Brain microvascular endothelial cell (primary cell): ENCODE measurements at regions not wholly inside any gene's neighbourhood (a gene's known extent, or its start where the extent isn't known, plus 50 kb on each side); places are given as distances from the start of the nearest gene placed in this dataset.

Experiments
- DNase-seq: peaks from one replicate; pipeline ENCODE4 v3.0.0-alpha.2; 2020
- H3K27ac ChIP-seq: fragments of 250-450 bp; sonication (Bioruptor Pico); 2 replicates; pipeline ENCODE4 v1.5.1; 2020; ENCODE audit warnings: mild to moderate bottlenecking, moderate library complexity
- H3K27me3 ChIP-seq: fragments of 250-450 bp; sonication (Bioruptor Pico); replicated peaks from 2 replicates; pipeline ENCODE4 v1.5.1; 2020; ENCODE audit warnings: mild to moderate bottlenecking
- H3K36me3 ChIP-seq: fragments of 250-450 bp; sonication (Bioruptor Pico); replicated peaks from 2 replicates; pipeline ENCODE4 v1.5.1; 2020; ENCODE audit warnings: mild to moderate bottlenecking
- H3K4me3 ChIP-seq: 2 replicates; pipeline ENCODE4 v1.5.1; 2011; ENCODE audit warnings: low read depth, mild to moderate bottlenecking, control low read depth, low read length, moderate library complexity
- in situ Hi-C: cut with HindIII; loops from 2 replicates; pipeline ENCODE4 v1.10.0; 2017; ENCODE audit warnings: low sequenced_read_pairs, low pct_ligation_motif_present
- TF ChIP-seq, protein P1 (sequence below): IDR thresholded peaks from 2 replicates; pipeline ENCODE4 v1.5.1; 2011; ENCODE audit warnings: low read depth, mild to moderate bottlenecking, moderate library complexity, low read length, control low read depth, inconsistent platforms; ENCODE audit errors: missing control alignments

DNA sequence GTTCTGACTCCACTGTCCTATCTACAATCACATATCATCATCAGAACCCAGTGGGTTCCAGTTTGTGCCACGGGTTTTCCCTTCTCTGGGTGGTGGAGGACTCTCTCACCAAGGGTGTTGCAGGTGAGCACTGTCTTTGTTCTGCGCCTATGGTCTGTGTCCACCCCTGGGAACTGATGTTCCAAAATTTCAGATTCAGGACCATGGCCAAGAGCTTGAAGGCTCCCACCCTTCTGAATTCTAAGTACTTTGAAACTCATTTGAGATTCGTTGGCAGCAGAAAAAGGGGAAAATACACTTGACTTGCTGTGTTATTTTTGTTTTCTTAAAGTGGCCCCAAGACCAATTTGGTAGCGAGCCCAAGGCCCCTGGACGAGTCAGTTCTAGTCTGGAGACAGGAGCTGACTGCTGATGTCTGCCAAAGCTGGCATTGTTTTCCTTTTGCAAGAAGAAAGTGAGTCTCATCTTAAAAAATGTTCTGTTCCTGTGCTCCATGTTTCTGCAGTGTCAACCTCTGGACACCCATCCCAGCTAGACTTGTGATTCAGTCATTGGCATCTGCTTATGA is 310.9 kb downstream of the HAPSTR1 start:
- TF ChIP-seq, protein P1, sequence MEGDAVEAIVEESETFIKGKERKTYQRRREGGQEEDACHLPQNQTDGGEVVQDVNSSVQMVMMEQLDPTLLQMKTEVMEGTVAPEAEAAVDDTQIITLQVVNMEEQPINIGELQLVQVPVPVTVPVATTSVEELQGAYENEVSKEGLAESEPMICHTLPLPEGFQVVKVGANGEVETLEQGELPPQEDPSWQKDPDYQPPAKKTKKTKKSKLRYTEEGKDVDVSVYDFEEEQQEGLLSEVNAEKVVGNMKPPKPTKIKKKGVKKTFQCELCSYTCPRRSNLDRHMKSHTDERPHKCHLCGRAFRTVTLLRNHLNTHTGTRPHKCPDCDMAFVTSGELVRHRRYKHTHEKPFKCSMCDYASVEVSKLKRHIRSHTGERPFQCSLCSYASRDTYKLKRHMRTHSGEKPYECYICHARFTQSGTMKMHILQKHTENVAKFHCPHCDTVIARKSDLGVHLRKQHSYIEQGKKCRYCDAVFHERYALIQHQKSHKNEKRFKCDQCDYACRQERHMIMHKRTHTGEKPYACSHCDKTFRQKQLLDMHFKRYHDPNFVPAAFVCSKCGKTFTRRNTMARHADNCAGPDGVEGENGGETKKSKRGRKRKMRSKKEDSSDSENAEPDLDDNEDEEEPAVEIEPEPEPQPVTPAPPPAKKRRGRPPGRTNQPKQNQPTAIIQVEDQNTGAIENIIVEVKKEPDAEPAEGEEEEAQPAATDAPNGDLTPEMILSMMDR = no peak
- no peak for DNase-seq
- in situ Hi-C loops = no loop called here
- Histone ChIP-seq H3K4me3 (no peak overlapping the region), H3K36me3 (no peaks in the 10 kb centered on the region), H3K27ac (no peak overlapping the region), H3K27me3 (no peaks in the 10 kb centered on the region)

DNA sequence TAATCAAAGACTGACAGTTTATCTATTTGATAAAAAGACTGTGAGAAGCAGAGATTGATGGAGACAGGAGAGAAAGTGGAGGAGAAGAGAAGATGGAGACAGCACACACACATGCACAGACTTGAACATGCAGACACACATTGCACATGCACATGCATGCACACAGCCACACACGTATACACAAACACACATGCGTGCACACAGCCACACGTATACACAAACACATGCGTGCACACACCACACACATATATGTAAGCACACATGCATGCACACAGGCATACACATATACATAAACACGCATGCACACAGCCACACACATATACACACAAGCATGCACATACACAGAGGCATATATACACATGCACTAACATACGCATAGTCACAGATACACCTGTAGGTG is 313.4 kb downstream of the HAPSTR1 start:
- TF ChIP-seq, protein P1 = no peak
- no peaks in the 10 kb centered on the region for H3K36me3 ChIP-seq
- in situ Hi-C loops = no loop called here
- H3K4me3 ChIP-seq = no peak overlapping the region
- DNase-seq = no peak
- no peak overlapping the region for H3K27ac ChIP-seq
- H3K27me3 ChIP-seq = no peaks in the 10 kb centered on the region

DNA sequence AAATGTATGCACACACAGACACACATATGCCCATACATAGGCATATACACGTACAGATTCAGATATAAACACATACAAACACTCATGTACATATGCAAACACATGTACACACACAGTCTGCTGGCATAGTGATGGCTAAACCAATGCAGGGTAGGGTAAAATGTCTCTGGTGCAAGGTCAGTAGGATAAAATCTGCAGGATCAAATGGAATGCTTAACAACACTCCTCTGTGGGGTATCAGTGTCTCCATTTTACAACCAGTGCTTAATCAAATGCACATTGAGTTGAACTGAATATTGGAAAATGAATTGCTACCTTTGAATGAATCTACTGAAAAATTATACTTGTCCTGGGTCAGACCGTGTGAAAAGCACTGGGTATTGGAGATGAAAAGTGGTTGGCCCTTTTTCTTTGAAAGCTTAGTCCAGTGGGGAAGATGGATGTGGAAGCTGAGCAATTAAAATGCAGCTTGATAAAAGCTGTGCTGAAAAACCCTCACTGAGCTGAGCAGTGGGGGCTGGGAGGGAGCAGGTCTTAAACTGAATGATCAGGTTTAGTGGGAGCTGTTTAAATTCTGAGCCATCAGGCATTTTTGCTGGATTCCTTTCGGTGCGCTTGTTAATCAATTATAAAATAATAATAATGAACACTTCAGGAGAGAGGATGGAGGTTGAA is 314.7 kb downstream of the HAPSTR1 start:
- Histone ChIP-seq H3K4me3 (no peak overlapping the region), H3K36me3 (no peaks in the 10 kb centered on the region), H3K27me3 (no peaks in the 10 kb centered on the region), H3K27ac (no peak overlapping the region)
- TF ChIP-seq, protein P1 = no peak
- in situ Hi-C loops = no loop called here
- no peak for DNase-seq

DNA sequence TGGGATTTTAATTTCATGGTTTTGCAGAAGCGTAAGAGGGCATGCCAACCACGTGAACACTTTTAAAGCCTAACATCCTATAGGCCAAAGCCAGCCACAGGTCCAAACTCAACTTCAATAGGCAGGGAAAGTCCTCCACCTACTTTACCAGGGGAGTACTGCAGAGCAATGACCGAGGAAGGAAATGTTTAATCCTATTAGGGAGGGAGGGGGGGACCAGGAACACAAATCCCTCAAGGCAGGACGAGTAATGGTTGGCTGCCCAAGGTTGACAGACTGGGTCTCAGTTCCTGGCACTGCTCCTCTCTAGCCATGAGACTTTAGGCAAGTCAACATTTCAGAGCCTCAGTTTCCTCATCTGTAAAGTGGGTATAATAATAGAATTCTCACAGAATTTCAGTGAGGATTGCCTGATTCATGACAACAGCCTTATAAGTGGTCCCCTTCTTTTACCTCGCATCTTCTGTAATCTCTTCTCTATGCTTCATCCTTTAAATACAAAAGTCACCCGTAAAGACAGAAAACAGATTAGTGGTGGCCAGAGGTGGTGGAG is 315.8 kb downstream of the HAPSTR1 start:
- in situ Hi-C loops = no loop called here
- H3K4me3 ChIP-seq = no peak overlapping the region
- no peak for DNase-seq
- no peaks in the 10 kb centered on the region for H3K27me3 ChIP-seq
- no peak overlapping the region for H3K27ac ChIP-seq
- no peaks in the 10 kb centered on the region for H3K36me3 ChIP-seq
- TF ChIP-seq, protein P1 = no peak

DNA sequence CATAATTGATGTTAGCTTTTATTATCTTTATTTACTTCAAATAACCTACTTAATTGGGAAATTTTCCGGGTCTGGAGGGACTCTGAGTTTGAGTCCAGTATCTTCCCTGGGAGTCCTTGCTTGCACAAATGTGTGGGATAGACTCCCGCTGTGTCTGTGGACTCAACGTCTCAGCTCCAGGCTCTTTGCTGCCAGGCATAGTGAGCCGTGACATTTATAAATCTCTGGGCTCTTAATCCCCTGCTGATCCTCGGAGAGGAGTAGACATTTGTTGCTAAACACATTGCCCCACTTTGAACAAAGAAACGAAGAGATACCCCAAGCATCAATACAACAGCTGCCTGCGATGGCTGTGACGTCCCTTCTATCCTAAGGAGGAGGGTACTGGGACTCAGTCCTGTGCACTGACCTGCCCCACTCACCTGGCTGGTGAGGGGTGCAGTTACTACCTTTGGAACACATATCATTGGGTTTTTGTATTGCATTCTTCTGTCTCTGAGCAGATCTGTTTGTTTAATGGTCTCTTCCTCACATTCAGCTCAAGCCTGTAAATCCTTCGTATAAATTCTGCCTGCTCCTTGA is 316.9 kb downstream of the HAPSTR1 start:
- H3K36me3 ChIP-seq = no peaks in the 10 kb centered on the region
- no peak for DNase-seq
- H3K27me3 ChIP-seq = no peaks in the 10 kb centered on the region
- TF ChIP-seq, protein P1 = no peak
- in situ Hi-C loops = no loop called here
- H3K4me3 ChIP-seq = no peak overlapping the region
- no peak overlapping the region for H3K27ac ChIP-seq
